Activated naive CD4-positive, alpha-beta T cell treated with anti-CD3 and anti-CD28 coated beads, Interleukin-2, amount 50 U/mL, for 72 hours (primary cell): ENCODE measurements at regions not wholly inside any gene's neighbourhood (a gene's known extent, or its start where the extent isn't known, plus 50 kb on each side); places are given as distances from the start of the nearest gene placed in this dataset.

Experiments used
- ATAC-seq, 2 donors: fragments of 150-1000 bp; cut with Tn5 transposase; 2 replicates each; pipeline ENCODE4 v1.10.0; 2021; ENCODE audit warnings: mild to moderate bottlenecking in 2 of 2, moderate library complexity in 2 of 2
- DNase-seq, 2 donors: peaks; one replicate each; pipeline ENCODE4 v3.0.0; 2021 to 2022; ENCODE audit warnings: low spot score in 2 of 2
- H3K27ac Mint-ChIP-seq, 2 donors: one replicate each; pipeline ENCODE4 v1.8.0; 2022; ENCODE audit warnings: mild to moderate bottlenecking in 2 of 2, mixed read lengths in 2 of 2
- H3K36me3 Mint-ChIP-seq, 2 donors: one replicate each; pipeline ENCODE4 v1.8.0; 2022; ENCODE audit warnings: mixed read lengths in 2 of 2
- H3K9me3 Mint-ChIP-seq, 2 donors: one replicate each; pipeline ENCODE4 v1.8.0; 2022; ENCODE audit warnings: mixed read lengths in 2 of 2

- Mint-ChIP-seq H3K9me3 (peaks cover 5 to 16% of the 10 kb centered on the region in 2 donors), H3K36me3 (no peaks in the 10 kb centered on the region), H3K27ac (no peak overlapping the region)
- ATAC-seq (no peak), DNase-seq (no peak)
These were observed 63.1 kb upstream of the SOX5 start for GRCh38 chr12:24012528-24012927.

GRCh38 chr12:24011927-24012507 is 62.5 kb upstream of the SOX5 start:
- Mint-ChIP-seq H3K27ac (no peak overlapping the region), H3K9me3 (peaks cover 4 to 16% of the 10 kb centered on the region in 2 donors), H3K36me3 (no peaks in the 10 kb centered on the region)
- DNase-seq (no peak), ATAC-seq (no peak)

GRCh38 chr12:24008166-24008565 is 58.7 kb upstream of the SOX5 start:
- H3K36me3 Mint-ChIP-seq: no peaks in the 10 kb centered on the region
- no peak overlapping the region for H3K27ac Mint-ChIP-seq
- no peak for ATAC-seq
- DNase-seq: no peak
- H3K9me3 Mint-ChIP-seq: no peaks in the 10 kb centered on the region
